ENCODE measurements at regions not wholly inside any gene's neighbourhood (a gene's known extent, or its start where the extent isn't known, plus 50 kb on each side); places are given as distances from the start of the nearest gene placed in this dataset.
A peak's percentile ranks its signal among the peaks of the same experiment; 100 is the strongest.

GRCh38 chr1:185573677-185574076 is 160.5 kb upstream of the HMCN1 start:
- ATAC-seq, result no peak
- no peaks in the 10 kb centered on the region for H3K27me3 Mint-ChIP-seq
- DNase-seq, result no peak
- no peak overlapping the region for H3K27ac Mint-ChIP-seq
- H3K9me3 Mint-ChIP-seq, result peaks cover 3 to 15% of the 10 kb centered on the region in 2 donors
- no peak overlapping the region for H3K4me3 Mint-ChIP-seq
- peaks cover 22% of the 10 kb centered on the region for H3K4me1 Mint-ChIP-seq

- DNase-seq (no peak), ATAC-seq (no peak)
- Mint-ChIP-seq H3K27me3 (no peaks in the 10 kb centered on the region), H3K27ac (no peak overlapping the region), H3K4me1 (peaks cover 27% of the 10 kb centered on the region), H3K4me3 (no peak overlapping the region), H3K9me3 (peaks cover 0 to 10% of the 10 kb centered on the region in 2 donors)
These were observed 161.0 kb upstream of the HMCN1 start for GRCh38 chr1:185573162-185573561.

GRCh38 chr1:185570962-185571361 is 163.2 kb upstream of the HMCN1 start:
- Mint-ChIP-seq H3K9me3 (peaks cover 5 to 6% of the 10 kb centered on the region in 2 donors), H3K4me1 (peaks cover 49% of the 10 kb centered on the region)

GRCh38 chr1:185568155-185569123 is 165.8 kb upstream of the HMCN1 start:
- ATAC-seq (peak; percentile 71), DNase-seq (no peak)
- H3K9me3 Mint-ChIP-seq, result peaks cover 5 to 6% of the 10 kb centered on the region in 2 donors
- peaks cover 57% of the 10 kb centered on the region for H3K4me1 Mint-ChIP-seq
- H3K27me3 Mint-ChIP-seq, result no peaks in the 10 kb centered on the region
- H3K27ac Mint-ChIP-seq, result peak overlapping the region in 1 of 2 donors; percentile 73
- H3K4me3 Mint-ChIP-seq, result peak overlapping the region; percentile 60 to 74

More at GRCh38 chr1:185570962-185571361, 163.2 kb upstream of the HMCN1 start:
- Mint-ChIP-seq H3K27ac (no peak overlapping the region), H3K4me3 (no peak overlapping the region), H3K27me3 (no peaks in the 10 kb centered on the region)
- DNase-seq (no peak), ATAC-seq (no peak)

GRCh38 chr1:185567440-185567839 is 166.8 kb upstream of the HMCN1 start:
- DNase-seq, result no peak
- Mint-ChIP-seq H3K9me3 (peaks cover 5 to 6% of the 10 kb centered on the region in 2 donors), H3K27me3 (no peaks in the 10 kb centered on the region), H3K4me1 (peaks cover 63% of the 10 kb centered on the region), H3K4me3 (peak overlapping the region; percentile 58 to 74), H3K27ac (peak overlapping the region in 1 of 2 donors; percentile 84)
- ATAC-seq, result no peak

- ATAC-seq (peak; percentile 77), DNase-seq (peak in 1 of 2 donors; percentile 33)
- H3K4me3 Mint-ChIP-seq, result peak overlapping the region; percentile 58 to 74
- peaks cover 5 to 6% of the 10 kb centered on the region in 2 donors for H3K9me3 Mint-ChIP-seq
- no peaks in the 10 kb centered on the region for H3K27me3 Mint-ChIP-seq
- H3K27ac Mint-ChIP-seq, result peak overlapping the region; percentile 82 to 84
- H3K4me1 Mint-ChIP-seq, result peaks cover 68% of the 10 kb centered on the region
These were observed 167.2 kb upstream of the HMCN1 start for GRCh38 chr1:185566995-185567394.

- H3K4me3 Mint-ChIP-seq, result no peak overlapping the region
- no peak for ATAC-seq
- peaks cover 78% of the 10 kb centered on the region for H3K4me1 Mint-ChIP-seq
- H3K27ac Mint-ChIP-seq, result no peak overlapping the region
- no peak for DNase-seq
- H3K27me3 Mint-ChIP-seq, result no peaks in the 10 kb centered on the region
- peaks cover 5 to 6% of the 10 kb centered on the region in 2 donors for H3K9me3 Mint-ChIP-seq
These were observed 168.9 kb upstream of the HMCN1 start for GRCh38 chr1:185565302-185565701.

- no peak for ATAC-seq
- Mint-ChIP-seq H3K27ac (peak overlapping the region in 1 of 2 donors; percentile 35), H3K4me1 (peaks cover 78% of the 10 kb centered on the region), H3K27me3 (no peaks in the 10 kb centered on the region), H3K9me3 (peaks cover 5 to 6% of the 10 kb centered on the region in 2 donors), H3K4me3 (no peak overlapping the region)
- DNase-seq, result no peak
These were observed 169.4 kb upstream of the HMCN1 start for GRCh38 chr1:185564816-185565215.

- peaks cover 5 to 6% of the 10 kb centered on the region in 2 donors for H3K9me3 Mint-ChIP-seq
- H3K4me1 Mint-ChIP-seq, result peaks cover 63% of the 10 kb centered on the region
- H3K4me3 Mint-ChIP-seq, result no peak overlapping the region
- no peaks in the 10 kb centered on the region for H3K27me3 Mint-ChIP-seq
- DNase-seq, result no peak
- H3K27ac Mint-ChIP-seq, result no peak overlapping the region
- ATAC-seq, result no peak
These were observed 171.5 kb upstream of the HMCN1 start for GRCh38 chr1:185562461-185563359.

- ATAC-seq (no peak), DNase-seq (no peak)
- no peaks in the 10 kb centered on the region for H3K27me3 Mint-ChIP-seq
- H3K4me3 Mint-ChIP-seq, result peak overlapping the region; percentile 36 to 79
- peak overlapping the region in 1 of 2 donors; percentile 44 for H3K27ac Mint-ChIP-seq
- no peaks in the 10 kb centered on the region for H3K9me3 Mint-ChIP-seq
- peaks cover 52% of the 10 kb centered on the region for H3K4me1 Mint-ChIP-seq
These were observed 172.6 kb upstream of the HMCN1 start for GRCh38 chr1:185561629-185562028.

- DNase-seq (no peak), ATAC-seq (no peak)
- H3K27me3 Mint-ChIP-seq, result no peaks in the 10 kb centered on the region
- no peaks in the 10 kb centered on the region for H3K9me3 Mint-ChIP-seq
- H3K4me3 Mint-ChIP-seq, result peak overlapping the region; percentile 36 to 79
- H3K27ac Mint-ChIP-seq, result peak overlapping the region; percentile 28 to 54
- peaks cover 44% of the 10 kb centered on the region for H3K4me1 Mint-ChIP-seq
These were observed 173.4 kb upstream of the HMCN1 start for GRCh38 chr1:185560760-185561159.

GRCh38 chr1:185559684-185560331 is 174.4 kb upstream of the HMCN1 start:
- no peaks in the 10 kb centered on the region for H3K9me3 Mint-ChIP-seq
- peak overlapping the region; percentile 38 to 49 for H3K27ac Mint-ChIP-seq
- ATAC-seq, result peak; percentile 99
- peaks cover 38% of the 10 kb centered on the region for H3K4me1 Mint-ChIP-seq
- peak overlapping the region; percentile 20 to 36 for H3K4me3 Mint-ChIP-seq
- H3K27me3 Mint-ChIP-seq, result no peaks in the 10 kb centered on the region
- peak; percentile 68 to 82 for DNase-seq

GRCh38 chr1:185559151-185559550 is 175.0 kb upstream of the HMCN1 start:
- no peak overlapping the region for H3K4me3 Mint-ChIP-seq
- H3K4me1 Mint-ChIP-seq, result peaks cover 38% of the 10 kb centered on the region
- DNase-seq (no peak), ATAC-seq (no peak)
- H3K27ac Mint-ChIP-seq, result peak overlapping the region; percentile 38 to 49
- no peaks in the 10 kb centered on the region for H3K27me3 Mint-ChIP-seq
- no peaks in the 10 kb centered on the region for H3K9me3 Mint-ChIP-seq

GRCh38 chr1:185556561-185556960 is 177.6 kb upstream of the HMCN1 start:
- no peaks in the 10 kb centered on the region for H3K9me3 Mint-ChIP-seq
- H3K27ac Mint-ChIP-seq, result no peak overlapping the region
- no peak overlapping the region for H3K4me3 Mint-ChIP-seq
- DNase-seq (no peak), ATAC-seq (no peak)
- H3K4me1 Mint-ChIP-seq, result peaks cover 23% of the 10 kb centered on the region
- H3K27me3 Mint-ChIP-seq, result no peaks in the 10 kb centered on the region

- Mint-ChIP-seq H3K27ac (no peak overlapping the region), H3K4me3 (no peak overlapping the region), H3K9me3 (no peaks in the 10 kb centered on the region), H3K4me1 (peaks cover 15% of the 10 kb centered on the region), H3K27me3 (no peaks in the 10 kb centered on the region)
- ATAC-seq (no peak), DNase-seq (no peak)
These were observed 178.4 kb upstream of the HMCN1 start for GRCh38 chr1:185555743-185556142.
